ENCODE measurements at regions not wholly inside any gene's neighbourhood (a gene's known extent, or its start where the extent isn't known, plus 50 kb on each side); places are given as distances from the start of the nearest gene placed in this dataset.

- TF ChIP-seq BCL3 (IDR thresholded peaks at IDR 0.05; ENCODE audit: borderline replicate concordance, insufficient read depth, low read depth, low read length, poor library complexity, severe bottlenecking) (no peak), SPI1 (IDR thresholded peaks at IDR 0.05; ENCODE audit: borderline replicate concordance, insufficient read depth, low read depth, low read length) (no peak), ZBTB33 (IDR thresholded peaks at IDR 0.05) (no peak), ESRRA (IDR thresholded peaks at IDR 0.05; ENCODE audit: low read length) (no peak), BMI1 (IDR thresholded peaks at IDR 0.05; ENCODE audit: borderline replicate concordance) (no peak), EED (IDR thresholded peaks at IDR 0.05; ENCODE audit: low read depth) (no peak), HDAC6 (IDR thresholded peaks at IDR 0.05; ENCODE audit: unreplicated experiment) (no peak), TAF1 (IDR thresholded peaks at IDR 0.05; ENCODE audit: borderline replicate concordance, low read depth, low read length) (no peak), IRF3 (IDR thresholded peaks at IDR 0.05) (no peak), SREBF1 (IDR thresholded peaks at IDR 0.05; ENCODE audit: low read length) (no peak), POLR2A (IDR thresholded peaks at IDR 0.05; ENCODE audit: low read depth, low read length) (0 out of 2 replicates have a peak, but pooled peaks have one; percentile 33)
Measured at GRCh38 chr15:58369261-58369701, 62.5 kb upstream of the LIPC start (continued).
